ENCODE measurements at regions not wholly inside any gene's neighbourhood (a gene's known extent, or its start where the extent isn't known, plus 50 kb on each side); places are given as distances from the start of the nearest gene placed in this dataset.

- TF ChIP-seq, protein P1, sequence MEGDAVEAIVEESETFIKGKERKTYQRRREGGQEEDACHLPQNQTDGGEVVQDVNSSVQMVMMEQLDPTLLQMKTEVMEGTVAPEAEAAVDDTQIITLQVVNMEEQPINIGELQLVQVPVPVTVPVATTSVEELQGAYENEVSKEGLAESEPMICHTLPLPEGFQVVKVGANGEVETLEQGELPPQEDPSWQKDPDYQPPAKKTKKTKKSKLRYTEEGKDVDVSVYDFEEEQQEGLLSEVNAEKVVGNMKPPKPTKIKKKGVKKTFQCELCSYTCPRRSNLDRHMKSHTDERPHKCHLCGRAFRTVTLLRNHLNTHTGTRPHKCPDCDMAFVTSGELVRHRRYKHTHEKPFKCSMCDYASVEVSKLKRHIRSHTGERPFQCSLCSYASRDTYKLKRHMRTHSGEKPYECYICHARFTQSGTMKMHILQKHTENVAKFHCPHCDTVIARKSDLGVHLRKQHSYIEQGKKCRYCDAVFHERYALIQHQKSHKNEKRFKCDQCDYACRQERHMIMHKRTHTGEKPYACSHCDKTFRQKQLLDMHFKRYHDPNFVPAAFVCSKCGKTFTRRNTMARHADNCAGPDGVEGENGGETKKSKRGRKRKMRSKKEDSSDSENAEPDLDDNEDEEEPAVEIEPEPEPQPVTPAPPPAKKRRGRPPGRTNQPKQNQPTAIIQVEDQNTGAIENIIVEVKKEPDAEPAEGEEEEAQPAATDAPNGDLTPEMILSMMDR (IDR thresholded peaks at IDR 0.05; ENCODE audit: insufficient read depth, low read length, poor library complexity, severe bottlenecking), result no peak
- TF ChIP-seq EZH2phosphoT487 (conservative IDR thresholded peaks at IDR 0.05; ENCODE audit: low read length), result no peak
Observed at GRCh38 chr4:158053801-158054200, 119.0 kb downstream of the GASK1B start.

All from SU-DHL-6 (cell line).